GM19351 (cell line): ENCODE measurements at regions not wholly inside any gene's neighbourhood (a gene's known extent, or its start where the extent isn't known, plus 50 kb on each side); places are given as distances from the start of the nearest gene placed in this dataset.

ENCODE experiments used
- ATAC-seq: cut with Tn5 transposase; IDR thresholded peaks from one replicate; pipeline ENCODE4 v1.9.1; 2021; ENCODE audit warnings: mild to moderate bottlenecking, moderate library complexity; ENCODE audit not compliant: unreplicated experiment

- no peak for ATAC-seq
Measured at GRCh38 chr20:22005535-22005934, 300.1 kb downstream of the PAX1 start.

DNA sequence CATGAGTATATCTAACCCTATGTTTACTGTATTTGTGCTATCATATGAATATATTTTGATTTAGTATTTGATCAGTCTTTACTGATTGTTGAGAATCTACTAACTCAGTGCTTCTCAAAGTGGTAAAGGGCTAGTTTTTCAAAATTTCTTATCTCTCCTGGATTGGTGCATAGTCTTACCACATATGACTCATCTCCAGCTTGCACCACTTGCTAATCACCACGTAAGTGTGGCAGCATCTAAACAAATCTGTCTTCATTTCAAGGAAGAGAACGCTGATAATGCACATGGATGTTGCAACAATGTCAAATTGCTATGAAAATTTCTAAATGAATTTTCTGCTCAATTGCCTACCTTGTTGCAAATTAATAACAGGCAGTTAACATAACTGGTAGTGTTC, 299.5 kb downstream of the PAX1 start:
- no peak for ATAC-seq

GRCh38 chr20:22003680-22004079, 298.2 kb downstream of the PAX1 start:
- no peak for ATAC-seq

- no peak for ATAC-seq
Measured at GRCh38 chr20:22001886-22002285, 296.4 kb downstream of the PAX1 start.

GRCh38 chr20:21995461-21995860, 290.0 kb downstream of the PAX1 start:
- no peak for ATAC-seq

DNA sequence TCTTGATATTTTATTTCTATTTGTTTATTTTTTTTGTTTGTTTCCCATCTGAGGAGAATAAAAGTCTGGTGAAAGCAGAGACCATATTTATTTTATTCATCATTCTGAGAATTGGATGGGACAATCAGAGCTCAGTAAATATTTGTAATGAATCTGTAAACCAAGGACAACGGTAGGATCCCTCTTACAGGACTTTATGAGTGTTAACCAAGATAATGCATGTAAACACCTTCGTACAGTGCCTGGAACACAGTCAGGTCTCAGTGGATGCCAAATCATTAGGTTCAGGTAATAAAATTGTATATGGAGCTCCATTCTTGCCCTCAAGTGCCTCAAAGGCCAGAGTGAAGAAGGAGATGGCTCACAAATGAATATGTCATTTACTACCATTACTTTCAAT, 288.7 kb downstream of the PAX1 start:
- ATAC-seq, result no peak

DNA sequence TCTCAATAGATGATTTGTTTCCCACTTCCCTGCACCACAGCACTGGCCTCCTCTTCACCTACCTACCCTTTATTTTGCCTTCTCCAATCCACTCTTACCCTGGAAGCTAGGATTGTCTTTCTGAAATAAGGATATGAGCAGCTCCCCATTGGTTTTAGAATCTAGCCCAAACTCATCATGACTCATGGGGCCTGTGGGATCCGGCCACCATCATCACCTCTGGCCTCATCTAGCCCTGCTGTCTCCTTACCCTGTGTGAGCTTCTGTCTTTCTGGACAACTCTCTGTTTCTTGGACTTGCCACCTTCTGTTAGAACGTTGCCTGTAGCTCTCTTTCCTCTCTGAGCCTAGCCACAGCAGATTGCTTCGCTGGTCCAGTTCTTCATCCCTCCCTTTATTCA, 277.1 kb downstream of the PAX1 start:
- no peak for ATAC-seq

GRCh38 chr20:21981597-21982344, 276.3 kb downstream of the PAX1 start:
- no peak for ATAC-seq

GRCh38 chr20:21981179-21981578, 275.7 kb downstream of the PAX1 start:
- no peak for ATAC-seq

GRCh38 chr20:21971436-21971835, 266.0 kb downstream of the PAX1 start:
- no peak for ATAC-seq

GRCh38 chr20:21968486-21968885, 263.0 kb downstream of the PAX1 start:
- no peak for ATAC-seq

- ATAC-seq, result no peak
Measured at GRCh38 chr20:21967481-21967880, 262.0 kb downstream of the PAX1 start.

DNA sequence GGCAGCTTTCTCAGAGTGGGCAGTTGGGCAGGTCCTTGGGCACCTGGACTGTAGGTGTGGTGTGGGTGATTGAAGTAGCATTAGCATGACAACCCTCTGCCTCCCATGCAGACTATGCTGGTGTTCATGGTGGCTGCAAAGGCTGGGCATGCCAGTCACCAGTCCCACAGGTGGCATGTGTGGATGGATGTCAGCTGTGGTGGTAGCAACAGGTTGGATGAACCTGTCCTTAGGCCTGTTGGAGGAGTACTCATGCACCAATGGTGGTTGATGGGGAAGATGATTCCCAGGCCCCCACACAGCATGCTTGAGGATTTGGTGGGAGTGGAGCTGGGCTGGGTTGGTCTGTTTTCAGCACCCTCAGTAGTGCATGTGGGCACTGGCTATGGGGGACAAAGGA, 251.1 kb downstream of the PAX1 start:
- ATAC-seq, result no peak

DNA sequence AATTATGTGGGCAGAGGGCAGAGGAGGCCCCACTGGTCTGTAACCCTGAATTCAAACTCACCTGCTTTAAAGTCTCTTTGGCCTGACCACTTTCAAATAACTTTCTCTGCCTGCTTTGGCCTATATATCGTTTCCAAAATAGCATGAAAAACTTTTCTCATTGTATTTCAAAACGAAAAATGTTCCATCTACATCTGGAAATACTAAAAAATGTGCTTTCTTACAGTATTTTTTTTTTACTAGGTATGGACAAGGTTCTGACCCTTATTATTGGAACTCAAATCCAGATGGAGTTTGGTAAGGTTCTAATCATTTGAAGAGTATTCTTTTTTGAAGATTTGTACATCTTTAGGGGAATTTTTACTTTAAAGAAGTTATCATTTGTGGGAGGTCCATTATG, 241.9 kb downstream of the PAX1 start:
- no peak for ATAC-seq

DNA sequence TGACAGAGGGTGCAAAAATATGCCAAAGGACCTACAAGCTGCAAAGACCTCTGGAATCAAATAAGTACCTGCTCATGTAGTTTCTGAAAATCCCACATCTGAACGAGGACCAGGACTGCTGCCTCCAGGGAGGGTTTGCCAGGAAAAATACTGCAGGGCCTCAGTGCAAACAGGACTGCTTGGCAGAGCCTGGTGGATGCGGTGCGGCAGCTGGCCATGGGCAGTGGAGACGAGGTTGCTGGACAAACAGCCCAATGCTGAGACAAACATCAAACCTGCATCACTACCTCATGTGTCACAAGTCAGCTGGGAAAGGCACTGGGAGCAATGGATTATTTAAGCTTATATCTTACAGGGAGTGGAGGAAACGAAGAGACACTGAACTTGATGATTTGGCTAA, 238.8 kb downstream of the PAX1 start:
- no peak for ATAC-seq

GRCh38 chr20:21941941-21942805, 236.7 kb downstream of the PAX1 start:
- ATAC-seq, result no peak

GRCh38 chr20:21936720-21937380, 231.4 kb downstream of the PAX1 start:
- no peak for ATAC-seq

GRCh38 chr20:21936261-21936660, 230.8 kb downstream of the PAX1 start:
- ATAC-seq, result no peak

- no peak for ATAC-seq
Measured at GRCh38 chr20:21933526-21933925, 228.1 kb downstream of the PAX1 start.

- no peak for ATAC-seq
Measured at GRCh38 chr20:21921251-21921650, 215.8 kb downstream of the PAX1 start.

- ATAC-seq, result no peak
Measured at GRCh38 chr20:21920211-21920610, 214.7 kb downstream of the PAX1 start.

- ATAC-seq, result no peak
Measured at GRCh38 chr20:21918398-21918797, 212.9 kb downstream of the PAX1 start.
